ENCODE measurements at regions not wholly inside any gene's neighbourhood (a gene's known extent, or its start where the extent isn't known, plus 50 kb on each side); places are given as distances from the start of the nearest gene placed in this dataset.
A peak's percentile ranks its signal among the peaks of the same experiment; 100 is the strongest.

DNA sequence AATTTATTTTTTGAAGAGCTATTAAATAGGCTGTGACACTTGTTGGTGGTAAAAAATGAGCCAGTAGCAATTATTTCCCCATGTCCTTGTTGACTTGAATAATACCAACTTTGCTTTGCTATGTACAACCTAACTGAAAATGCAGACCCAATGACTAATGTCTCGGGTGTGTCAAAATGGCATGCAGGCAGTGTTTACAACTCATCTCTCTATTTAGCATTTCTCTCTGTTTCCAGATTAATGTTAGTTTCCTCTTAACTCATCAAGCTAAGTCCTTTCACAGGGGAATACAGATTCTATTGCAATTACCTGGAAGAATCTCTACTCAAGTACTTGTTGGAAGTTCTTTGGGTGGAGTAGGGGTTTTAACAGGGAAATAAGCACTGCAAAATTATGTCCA, 504.4 kb downstream of the BCKDHB start:
- TF ChIP-seq, protein P1, sequence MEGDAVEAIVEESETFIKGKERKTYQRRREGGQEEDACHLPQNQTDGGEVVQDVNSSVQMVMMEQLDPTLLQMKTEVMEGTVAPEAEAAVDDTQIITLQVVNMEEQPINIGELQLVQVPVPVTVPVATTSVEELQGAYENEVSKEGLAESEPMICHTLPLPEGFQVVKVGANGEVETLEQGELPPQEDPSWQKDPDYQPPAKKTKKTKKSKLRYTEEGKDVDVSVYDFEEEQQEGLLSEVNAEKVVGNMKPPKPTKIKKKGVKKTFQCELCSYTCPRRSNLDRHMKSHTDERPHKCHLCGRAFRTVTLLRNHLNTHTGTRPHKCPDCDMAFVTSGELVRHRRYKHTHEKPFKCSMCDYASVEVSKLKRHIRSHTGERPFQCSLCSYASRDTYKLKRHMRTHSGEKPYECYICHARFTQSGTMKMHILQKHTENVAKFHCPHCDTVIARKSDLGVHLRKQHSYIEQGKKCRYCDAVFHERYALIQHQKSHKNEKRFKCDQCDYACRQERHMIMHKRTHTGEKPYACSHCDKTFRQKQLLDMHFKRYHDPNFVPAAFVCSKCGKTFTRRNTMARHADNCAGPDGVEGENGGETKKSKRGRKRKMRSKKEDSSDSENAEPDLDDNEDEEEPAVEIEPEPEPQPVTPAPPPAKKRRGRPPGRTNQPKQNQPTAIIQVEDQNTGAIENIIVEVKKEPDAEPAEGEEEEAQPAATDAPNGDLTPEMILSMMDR (IDR thresholded peaks at IDR 0.05), result no peak
- peaks cover 28% of the 10 kb centered on the region for H3K9me3 Mint-ChIP-seq
- H3K27me3 Mint-ChIP-seq (ENCODE audit: insufficient read depth), result no peaks in the 10 kb centered on the region
- H3K4me1 Mint-ChIP-seq (ENCODE audit: low read depth), result peaks cover 56% of the 10 kb centered on the region
- peak; percentile 84 for DNase-seq
- peak overlapping the region; percentile 58 for H3K27ac Mint-ChIP-seq
- H3K4me3 Mint-ChIP-seq, result no peak overlapping the region; the same call in 1 of the 2 replicates
- peaks cover 26% of the 10 kb centered on the region for H3K36me3 Mint-ChIP-seq (ENCODE audit: low read depth)

DNA sequence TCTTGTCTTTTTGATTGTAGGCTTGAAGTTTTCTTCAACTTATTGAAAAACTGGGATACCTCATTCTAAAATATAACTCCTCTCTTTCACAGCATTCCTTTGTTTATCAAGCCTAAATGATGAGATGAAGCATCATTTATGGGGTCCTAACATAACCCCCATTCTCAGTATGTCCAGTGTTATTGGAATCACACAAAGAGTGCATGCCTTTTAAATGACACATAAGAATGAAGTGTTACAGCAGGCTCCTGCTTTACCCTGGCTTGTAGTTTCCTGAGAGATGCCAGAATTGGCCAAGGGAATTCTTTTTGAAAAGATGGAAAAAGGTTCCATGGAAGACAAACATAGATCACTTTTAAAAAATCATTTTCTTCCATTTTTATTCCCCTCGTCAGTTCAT, 502.4 kb downstream of the BCKDHB start:
- peak overlapping the region; percentile 98 for H3K27ac Mint-ChIP-seq
- peaks cover 74% of the 10 kb centered on the region for H3K4me1 Mint-ChIP-seq (ENCODE audit: low read depth)
- peaks cover 12% of the 10 kb centered on the region for H3K36me3 Mint-ChIP-seq (ENCODE audit: low read depth)
- H3K27me3 Mint-ChIP-seq (ENCODE audit: insufficient read depth), result no peaks in the 10 kb centered on the region
- TF ChIP-seq, protein P1 (IDR thresholded peaks at IDR 0.05), result no peak
- peaks cover 12% of the 10 kb centered on the region for H3K9me3 Mint-ChIP-seq
- peak; percentile 34 for DNase-seq
- H3K4me3 Mint-ChIP-seq, result peak overlapping the region; percentile 69

DNA sequence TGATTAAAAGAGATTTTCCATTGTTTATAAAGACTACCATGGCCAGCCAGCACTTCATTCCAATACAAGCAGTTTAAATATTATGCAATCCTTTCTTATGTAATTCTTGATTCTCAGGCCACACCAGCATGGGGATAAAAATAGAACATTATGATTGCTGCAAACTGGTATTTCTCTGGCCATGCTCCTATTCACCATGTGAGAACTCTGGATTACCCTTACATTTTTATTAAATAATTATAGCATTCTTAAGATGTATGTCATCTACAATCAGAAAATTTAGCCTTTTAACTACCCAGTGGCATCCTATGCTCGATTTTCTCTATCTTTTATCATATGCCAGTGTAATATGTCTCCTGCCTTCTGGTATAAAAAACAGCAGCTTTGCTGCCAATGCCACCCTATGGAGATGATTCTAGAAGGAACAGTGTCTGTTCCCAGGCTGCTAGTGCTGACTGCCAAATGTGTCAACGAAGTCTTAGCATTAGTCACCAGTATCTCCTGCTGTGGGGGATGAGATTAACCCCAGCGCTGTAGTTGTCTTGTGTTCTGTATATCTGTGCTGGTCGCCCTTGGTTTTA, 501.4 kb downstream of the BCKDHB start:
- DNase-seq, result peak; percentile 92
- Mint-ChIP-seq H3K27ac (peak overlapping the region; percentile 98), H3K36me3 (ENCODE audit: low read depth) (peaks cover 2% of the 10 kb centered on the region; the same call in 1 of the 2 replicates), H3K9me3 (peaks cover 2% of the 10 kb centered on the region), H3K4me3 (peak overlapping the region; percentile 69), H3K27me3 (ENCODE audit: insufficient read depth) (no peaks in the 10 kb centered on the region), H3K4me1 (ENCODE audit: low read depth) (peaks cover 74% of the 10 kb centered on the region)
- TF ChIP-seq, protein P1 (IDR thresholded peaks at IDR 0.05), result no peak

DNA sequence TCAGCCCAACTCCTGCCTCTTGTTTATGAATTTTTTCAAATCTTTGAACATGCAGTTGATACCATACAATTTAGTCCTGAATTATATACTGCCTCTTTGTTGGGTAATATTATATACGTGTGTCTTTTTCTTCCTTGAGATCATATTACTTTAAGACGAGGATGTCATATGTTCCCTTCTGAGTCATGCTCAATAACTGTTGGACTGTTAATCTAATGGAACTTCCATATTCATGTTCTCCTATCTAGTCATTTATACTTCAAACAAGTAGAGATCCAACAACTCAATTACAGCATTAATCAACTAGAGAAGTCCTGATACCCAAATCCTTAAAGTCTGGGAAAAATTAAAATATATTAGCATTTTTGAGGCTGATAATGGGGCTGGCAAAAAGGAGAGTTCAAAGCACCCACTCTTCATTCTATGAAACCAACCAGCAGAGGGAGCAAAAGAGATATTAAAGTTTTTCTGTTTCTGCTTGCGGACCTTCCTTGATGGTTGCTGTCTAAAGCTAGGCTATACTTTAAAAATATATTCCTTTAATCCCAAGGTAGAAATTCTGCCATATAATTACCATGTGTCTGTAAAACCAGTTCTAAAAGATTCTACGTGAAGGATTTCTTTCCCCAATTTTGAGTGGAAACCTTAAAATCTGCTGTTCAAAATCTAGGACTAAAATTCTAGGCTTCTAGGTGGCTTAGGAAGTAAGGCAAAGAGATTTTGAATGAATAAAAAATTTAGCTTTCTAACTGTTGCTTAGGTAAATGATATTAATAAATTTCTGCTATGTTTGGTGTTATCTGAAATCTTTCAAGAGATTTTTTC, 498.9 kb downstream of the BCKDHB start:
- Mint-ChIP-seq H3K4me3 (no peak overlapping the region; the same call in 1 of the 2 replicates), H3K27me3 (ENCODE audit: insufficient read depth) (no peaks in the 10 kb centered on the region), H3K9me3 (no peaks in the 10 kb centered on the region), H3K4me1 (ENCODE audit: low read depth) (peaks cover 63% of the 10 kb centered on the region), H3K36me3 (ENCODE audit: low read depth) (no peaks in the 10 kb centered on the region), H3K27ac (peak overlapping the region; percentile 61)
- DNase-seq, result peak; percentile 47
- TF ChIP-seq, protein P1 (IDR thresholded peaks at IDR 0.05), result peak; percentile 90

DNA sequence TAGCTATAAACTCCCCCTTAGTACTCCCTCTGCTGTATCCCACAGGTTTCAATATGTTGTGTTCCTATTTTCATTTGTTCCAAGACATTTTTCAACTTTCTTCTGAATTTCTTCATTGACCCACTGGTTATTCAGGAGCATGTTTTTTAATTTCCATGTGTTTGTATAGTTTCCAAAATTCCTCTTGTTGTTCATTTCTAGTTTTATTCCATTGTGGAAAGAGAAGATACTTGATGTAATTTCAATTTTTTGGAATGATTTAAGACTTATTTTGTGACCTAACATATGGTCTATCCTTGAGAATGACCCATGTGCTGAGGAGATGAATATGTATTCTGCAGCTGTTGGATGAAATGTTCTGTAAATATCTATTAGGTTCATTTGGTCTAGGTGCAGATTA, 497.2 kb downstream of the BCKDHB start:
- no peak overlapping the region for H3K4me3 Mint-ChIP-seq

More for the DNA sequence above, 497.2 kb downstream of the BCKDHB start:
- peaks cover 6% of the 10 kb centered on the region; the same call in 1 of the 2 replicates for H3K36me3 Mint-ChIP-seq (ENCODE audit: low read depth)
- H3K27ac Mint-ChIP-seq, result no peak overlapping the region
- no peaks in the 10 kb centered on the region for H3K9me3 Mint-ChIP-seq
- H3K27me3 Mint-ChIP-seq (ENCODE audit: insufficient read depth), result no peaks in the 10 kb centered on the region
- DNase-seq, result no peak
- peaks cover 46% of the 10 kb centered on the region for H3K4me1 Mint-ChIP-seq (ENCODE audit: low read depth)
- TF ChIP-seq, protein P1 (IDR thresholded peaks at IDR 0.05), result no peak
